ENCODE measurements at regions not wholly inside any gene's neighbourhood (a gene's known extent, or its start where the extent isn't known, plus 50 kb on each side); places are given as distances from the start of the nearest gene placed in this dataset.
"Not testable (repeated sequence)": the region's sequence is repeated elsewhere in the genome, so short reads cannot be mapped to it uniquely, and the experiment has no call there.

GRCh38 chr4:111231281-111231680, 608.4 kb upstream of the PITX2 start:
- DNase-seq (ENCODE audit: low spot score) = no peak

DNA sequence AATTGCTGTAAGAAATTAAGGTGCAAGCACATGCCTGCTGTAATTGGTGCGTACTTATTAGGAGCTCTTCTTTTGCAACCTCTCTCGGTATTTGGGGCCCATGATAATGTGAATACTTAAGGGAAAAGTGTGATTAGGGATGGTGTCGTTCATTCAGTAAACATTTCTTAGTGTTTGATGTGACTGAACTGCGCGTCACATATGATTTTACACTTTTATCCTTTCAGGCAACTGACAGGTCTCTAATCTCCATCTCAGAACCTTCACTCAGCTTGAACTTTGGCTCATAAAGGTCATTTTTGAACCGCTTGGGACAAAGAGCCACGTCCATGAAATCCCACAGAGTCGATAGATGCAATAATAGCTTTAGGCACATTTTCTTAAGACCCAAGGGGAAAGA, 612.1 kb upstream of the PITX2 start:
- no peak for DNase-seq (ENCODE audit: low spot score)

DNA sequence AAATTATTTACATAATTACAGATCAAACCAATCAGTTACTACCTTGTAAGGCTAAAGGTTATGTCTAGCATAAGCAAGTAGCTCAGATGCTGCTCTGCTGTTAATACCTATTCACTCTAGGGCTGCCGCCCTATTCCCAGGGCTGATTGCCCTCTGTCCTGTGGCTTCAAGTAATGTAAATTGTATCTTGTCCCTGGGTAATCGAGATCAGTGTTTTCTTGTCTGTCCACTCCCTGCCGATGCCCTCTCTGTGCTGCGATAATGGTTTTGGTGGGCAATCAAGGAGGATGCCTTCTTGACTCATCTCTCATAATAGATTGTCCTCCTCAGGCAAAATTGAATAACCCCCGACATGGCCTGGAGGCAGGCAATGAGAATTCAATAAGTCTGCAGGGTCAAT, 641.0 kb upstream of the PITX2 start:
- no peak for DNase-seq (ENCODE audit: low spot score)

- no peak for DNase-seq (ENCODE audit: low spot score)
These were observed 644.1 kb upstream of the PITX2 start for GRCh38 chr4:111266937-111267336.

DNA sequence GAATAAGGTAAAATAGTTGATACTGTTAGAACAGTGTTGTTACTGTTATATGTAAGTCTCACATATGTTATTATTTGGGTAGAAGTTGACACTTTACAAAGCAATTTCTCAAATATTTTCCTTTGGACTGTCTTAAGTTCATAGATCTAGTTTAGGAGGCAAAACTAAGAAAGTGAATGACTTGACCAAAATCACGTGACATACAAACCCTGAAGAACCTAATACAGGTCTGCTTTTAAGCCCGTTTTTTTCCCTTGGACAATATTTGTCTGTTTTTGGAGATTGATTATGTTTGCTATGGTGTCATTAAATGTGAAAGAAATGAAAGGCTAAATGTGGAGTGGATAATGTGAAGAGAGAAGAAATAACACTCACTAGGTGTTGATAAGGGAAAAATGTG, 644.9 kb upstream of the PITX2 start:
- no peak for DNase-seq (ENCODE audit: low spot score)

DNA sequence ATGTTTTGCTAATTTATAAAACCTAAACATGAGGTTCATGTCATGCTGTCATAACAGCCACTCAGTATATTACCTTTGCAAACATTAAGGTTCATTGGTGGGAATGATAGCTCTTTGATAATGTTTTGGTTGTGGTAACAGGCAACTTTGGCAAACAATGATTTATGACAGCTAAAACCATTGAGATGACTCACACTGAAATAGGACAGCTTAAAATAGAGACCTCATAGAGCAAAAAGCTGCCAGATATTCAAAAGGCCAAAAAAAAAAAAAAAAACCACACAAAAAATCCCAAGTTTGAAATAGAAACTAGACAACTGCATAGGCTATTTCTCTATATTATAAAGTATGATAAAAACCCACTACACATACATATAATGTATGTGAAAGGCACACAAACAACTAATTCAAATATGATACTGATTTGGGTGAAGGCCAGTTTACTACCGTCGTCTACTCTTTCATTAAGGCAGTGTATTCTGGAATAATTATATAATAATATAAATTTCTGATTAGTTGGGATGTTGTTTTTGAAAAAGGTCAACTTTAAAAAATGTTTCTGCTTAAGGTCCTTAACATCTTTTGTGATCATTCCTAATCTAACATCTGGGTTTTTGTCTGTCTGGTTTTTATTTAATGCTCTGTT, 646.0 kb upstream of the PITX2 start:
- DNase-seq (ENCODE audit: low spot score) = no peak

DNA sequence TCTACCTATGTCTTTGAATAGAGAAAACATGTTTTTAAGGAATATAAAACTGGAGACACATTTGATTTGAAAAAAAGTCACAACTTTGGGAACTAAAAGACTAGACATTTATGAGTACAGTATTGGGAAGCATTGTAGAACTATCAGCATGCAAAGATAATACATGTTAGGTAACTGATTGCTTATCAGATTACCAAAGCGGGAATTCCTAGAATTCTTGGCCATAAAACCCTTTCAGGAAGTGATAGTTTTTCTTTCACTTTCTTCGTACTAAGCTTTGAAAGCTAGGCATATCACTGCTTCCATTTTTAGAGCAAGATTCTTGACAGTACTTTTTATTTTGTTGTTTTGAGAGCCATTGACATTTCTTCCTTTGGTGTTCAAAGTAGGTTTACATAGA, 646.6 kb upstream of the PITX2 start:
- DNase-seq (ENCODE audit: low spot score) = no peak

GRCh38 chr4:111274060-111274459, 651.2 kb upstream of the PITX2 start:
- DNase-seq (ENCODE audit: low spot score) = no peak

DNA sequence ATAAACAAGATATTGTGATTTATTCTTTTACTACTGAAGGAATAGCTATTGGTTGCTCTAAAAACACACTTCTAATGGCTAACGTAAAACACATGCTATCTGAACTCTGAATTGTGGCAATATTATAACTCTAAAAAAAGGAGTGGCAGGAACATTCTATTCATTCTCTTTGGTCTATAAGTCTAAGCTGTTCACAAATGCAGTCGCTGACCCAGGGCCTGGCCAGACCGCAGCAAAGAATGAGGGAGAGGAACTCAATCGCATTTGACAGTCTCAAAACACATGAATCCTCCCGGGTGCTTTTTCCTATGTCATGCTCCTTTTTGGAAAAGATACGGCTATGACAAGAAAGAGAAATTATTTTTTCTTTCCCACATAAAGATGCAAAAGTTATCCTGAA, 651.6 kb upstream of the PITX2 start:
- no peak for DNase-seq (ENCODE audit: low spot score)

DNA sequence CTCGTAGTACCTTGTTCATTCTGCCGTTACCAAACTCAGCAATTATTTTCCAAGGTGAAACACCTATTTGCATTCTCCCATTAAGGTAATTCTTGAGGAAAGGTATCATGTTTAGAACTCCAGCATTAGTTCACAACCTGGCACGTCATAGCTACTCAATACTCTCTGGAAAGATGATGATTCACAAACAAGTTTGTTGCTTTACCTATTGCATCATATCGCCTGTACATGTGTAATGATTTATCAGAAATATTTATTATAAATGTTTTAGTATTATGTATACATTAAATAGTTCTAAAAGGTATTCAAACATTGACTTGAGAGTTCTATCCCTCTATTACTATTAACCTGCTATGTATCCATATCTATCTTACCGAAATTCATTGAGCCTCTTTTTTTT, 658.3 kb upstream of the PITX2 start:
- no peak for DNase-seq (ENCODE audit: low spot score)

DNA sequence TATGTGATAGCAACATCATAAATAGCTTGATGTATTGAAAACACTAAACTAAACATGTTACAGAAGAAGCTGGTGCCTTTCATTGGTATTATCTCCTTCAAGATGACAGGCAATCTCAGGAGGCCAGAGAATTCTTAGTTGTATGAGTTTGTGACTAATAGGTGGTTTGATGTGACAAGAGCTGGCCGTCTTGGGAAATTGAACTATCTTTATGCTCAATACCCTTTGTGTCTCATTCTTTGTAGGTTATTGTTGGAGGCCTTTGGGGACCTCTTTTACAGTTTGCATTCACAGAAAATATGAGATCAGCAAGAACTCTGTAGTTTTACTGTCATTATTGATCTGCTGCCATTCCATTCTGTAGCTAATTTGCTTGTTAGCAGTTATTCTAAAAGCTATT, 659.2 kb upstream of the PITX2 start:
- no peak for DNase-seq (ENCODE audit: low spot score)

DNA sequence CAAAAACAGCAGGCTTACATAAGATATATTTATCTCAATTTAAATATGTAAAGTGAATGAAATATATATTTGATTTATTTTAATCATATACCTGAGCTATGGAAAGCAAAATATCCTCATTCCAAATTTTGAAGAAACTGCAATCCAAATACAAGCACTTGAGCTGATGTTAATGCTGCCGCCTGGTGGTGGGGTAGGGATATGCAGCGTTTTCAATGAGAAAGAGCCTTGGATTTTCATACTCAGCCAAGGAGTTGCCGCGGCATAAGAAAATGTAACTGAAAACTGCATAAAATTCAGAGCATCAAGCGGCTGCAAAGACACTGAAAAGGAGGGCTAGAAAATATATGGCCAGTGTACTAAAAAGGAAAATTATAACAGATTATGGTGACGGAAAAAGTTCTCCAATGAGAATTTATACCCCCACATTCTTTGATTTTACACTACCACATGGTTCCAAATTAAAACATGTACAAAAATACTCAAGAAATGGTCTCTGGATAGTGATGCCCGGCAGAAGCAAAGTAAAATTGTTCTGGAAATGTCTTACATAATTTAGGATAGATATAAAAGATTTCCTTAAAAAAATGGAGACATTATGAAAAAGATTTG, 660.3 kb upstream of the PITX2 start:
- DNase-seq (ENCODE audit: low spot score) = no peak

DNA sequence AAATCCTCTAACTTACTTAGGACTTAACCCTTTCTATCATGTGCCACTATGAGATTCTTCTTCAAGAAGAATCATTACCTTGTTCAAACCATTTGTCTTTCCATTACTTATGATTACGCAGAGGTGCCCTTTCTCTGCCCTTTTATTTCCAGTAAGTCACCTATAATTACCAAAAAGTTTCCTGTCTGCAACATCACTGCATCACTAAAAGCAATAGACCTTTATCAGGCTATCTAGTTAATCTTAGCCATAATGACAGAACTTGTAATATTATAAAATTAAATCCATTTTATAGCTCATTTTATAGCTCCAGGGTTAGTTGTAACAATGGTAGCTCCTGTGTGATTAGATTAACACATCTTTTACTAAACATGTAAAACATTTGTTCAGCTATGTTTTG, 673.6 kb upstream of the PITX2 start:
- no peak for DNase-seq (ENCODE audit: low spot score)

DNA sequence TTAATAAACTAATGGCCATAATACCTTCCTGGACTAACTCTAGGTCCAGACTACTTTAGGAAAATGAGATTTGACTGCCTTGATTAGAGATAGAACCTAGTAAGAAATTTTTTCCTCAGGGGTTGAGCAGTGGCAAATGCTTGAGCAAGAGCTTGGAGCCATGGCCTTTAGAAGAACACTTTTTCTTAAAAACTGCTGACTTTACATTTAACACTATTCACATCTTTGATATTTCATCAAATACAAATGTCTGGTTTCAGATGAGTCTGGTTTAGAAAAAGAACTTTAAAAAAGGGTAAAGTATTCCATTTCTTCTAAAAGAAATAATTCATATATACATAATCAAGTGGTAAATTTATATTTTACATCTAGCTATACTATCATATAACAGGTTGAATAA, 680.9 kb upstream of the PITX2 start:
- DNase-seq (ENCODE audit: low spot score) = no peak

DNA sequence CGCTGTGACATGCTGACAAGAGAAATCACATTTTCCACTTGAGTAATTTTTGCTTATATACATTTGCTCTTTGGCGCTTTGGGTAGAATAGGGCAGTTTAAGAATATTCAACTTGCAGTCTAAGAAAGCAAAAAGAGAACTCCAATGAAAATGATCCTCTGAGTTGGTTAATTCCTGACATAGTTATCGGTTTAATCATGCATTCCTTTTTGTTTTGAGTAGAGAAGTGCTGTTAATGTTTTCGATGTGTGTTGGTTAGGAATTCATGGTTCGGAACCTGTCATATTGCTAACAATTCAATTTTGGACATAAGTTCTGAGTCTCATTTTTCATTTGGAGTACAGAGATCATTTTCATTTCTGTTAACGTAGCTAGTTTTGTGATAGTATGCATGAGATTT, 700.6 kb upstream of the PITX2 start:
- DNase-seq (ENCODE audit: low spot score) = no peak

DNA sequence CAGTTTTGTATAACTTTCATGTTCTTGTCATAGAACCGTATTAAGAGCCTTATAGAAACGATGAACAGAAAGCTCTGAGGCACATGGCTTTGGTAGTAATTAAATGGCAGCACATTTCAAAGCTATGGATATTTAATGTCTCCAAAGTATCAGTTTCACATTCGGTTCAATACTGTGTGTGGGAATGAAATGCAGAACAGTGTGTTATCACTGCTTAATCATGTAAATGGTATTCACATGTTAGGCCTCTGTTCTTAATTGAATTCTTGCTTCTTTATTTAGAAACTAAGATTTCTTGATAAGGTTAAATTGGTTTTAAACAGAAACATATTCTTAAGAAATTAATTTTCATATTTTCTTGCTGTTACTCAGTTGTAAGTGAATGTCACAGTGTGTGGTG, 701.0 kb upstream of the PITX2 start:
- DNase-seq (ENCODE audit: low spot score) = no peak

DNA sequence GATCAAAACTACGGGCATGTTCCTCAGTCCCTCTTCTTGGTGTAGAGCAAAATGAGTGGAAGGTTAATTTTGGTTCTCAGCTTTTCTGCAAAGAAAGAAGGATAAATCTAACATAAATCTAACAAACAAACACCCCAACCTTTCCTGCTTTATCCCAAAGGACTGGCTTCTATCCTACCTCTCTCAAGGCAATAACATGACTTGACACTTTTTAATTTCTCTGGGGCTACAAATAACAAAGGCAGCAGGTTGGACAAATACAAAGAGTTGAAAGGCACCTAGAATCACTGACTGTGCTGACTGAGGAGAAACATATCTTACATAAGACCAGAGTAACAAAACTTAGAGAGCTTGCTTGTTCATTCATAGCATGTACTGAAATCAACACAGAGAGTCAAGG, 703.6 kb upstream of the PITX2 start:
- DNase-seq (ENCODE audit: low spot score) = no peak

DNA sequence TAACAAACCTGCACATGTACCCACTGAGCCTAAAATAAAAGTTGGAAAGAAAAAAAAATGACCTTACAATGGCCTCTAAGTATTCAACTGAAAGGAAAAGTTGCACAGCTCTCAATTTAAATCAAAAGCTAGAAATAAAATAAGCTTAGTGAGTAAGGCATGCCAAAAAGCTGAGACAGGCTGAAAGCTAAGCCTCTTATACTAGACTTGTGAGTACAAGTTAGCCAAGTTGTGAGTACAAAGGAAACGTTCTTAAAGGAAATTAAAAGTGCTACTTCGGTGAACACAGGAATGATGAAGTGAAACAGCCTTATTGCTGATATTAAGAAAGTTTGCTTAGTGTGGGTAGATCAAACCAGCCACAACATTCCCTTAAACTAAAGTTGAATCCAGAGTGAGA, 707.9 kb upstream of the PITX2 start:
- DNase-seq (ENCODE audit: low spot score) = no peak

GRCh38 chr4:111334361-111334760, 711.5 kb upstream of the PITX2 start:
- DNase-seq (ENCODE audit: low spot score) = no peak

DNA sequence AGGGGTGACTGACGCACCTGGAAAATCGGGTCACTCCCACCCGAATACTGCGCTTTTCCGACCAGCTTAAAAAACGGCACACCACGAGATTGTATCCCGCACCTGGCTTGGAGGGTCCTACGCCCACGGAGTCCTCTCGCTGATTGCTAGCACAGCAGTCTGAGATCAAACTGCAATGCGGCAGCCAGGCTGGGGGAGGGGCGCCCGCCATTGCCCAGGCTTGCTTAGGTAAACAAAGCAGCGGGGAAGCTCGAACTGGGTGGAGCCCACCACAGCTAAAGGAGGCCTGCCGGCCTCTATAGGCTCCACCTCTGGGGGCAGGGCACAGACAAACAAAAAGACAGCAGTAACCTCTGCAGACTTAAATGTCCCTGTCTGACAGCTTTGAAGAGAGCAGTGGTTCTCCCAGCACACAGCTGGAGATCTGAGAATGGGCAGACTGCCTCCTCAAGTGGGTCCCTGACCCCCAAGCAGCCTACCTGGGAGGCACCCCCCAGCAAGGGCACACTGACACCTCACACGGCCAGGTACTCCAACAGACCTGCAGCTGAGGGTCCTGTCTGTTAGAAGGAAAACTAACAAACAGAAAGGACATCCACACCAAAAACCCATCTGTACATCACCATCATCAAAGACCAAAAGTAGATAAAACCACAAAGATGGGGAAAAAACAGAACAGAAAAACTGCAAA, 714.5 kb upstream of the PITX2 start:
- DNase-seq (ENCODE audit: low spot score) = not testable (repeated sequence)

DNA sequence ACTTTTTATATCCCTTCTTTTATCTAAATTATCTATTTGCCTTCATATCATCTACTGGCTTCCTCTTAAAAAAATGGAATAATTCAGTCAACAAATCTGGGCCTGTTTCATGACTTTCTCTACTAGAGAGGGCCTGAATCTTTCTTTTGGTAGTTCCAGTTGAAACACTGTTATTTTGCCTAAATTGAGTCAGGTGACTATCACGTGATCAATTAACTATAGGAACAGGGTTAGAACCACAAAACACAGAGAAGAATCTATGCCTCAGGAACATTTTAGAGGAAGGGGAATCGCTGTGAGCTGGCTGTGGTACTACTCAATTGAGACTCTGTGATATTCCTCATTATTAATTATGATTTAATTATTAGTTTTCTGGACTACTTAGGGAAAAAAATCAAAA, 736.7 kb upstream of the PITX2 start:
- DNase-seq (ENCODE audit: low spot score) = no peak

GRCh38 chr4:111360906-111361305, 738.0 kb upstream of the PITX2 start:
- DNase-seq (ENCODE audit: low spot score) = no peak

DNA sequence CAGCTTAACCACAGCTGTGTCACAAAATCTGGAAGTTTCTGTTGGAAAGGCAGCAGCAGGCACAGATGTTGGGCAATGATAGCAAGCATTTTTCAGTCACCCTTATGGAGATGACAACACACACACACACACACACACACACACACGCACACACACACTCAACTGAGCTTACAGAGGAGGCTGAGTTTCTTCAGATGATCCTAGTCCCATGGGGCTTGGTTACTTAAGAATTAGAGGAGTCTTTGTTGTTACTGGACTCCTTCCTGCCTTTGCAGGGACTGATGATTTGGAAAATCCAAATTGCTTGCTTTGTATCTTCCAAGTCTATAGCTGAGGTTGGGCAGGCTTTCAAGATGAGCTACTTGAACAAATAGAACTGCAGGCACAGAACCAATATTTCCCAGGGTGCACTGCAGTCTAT, 740.1 kb upstream of the PITX2 start:
- DNase-seq (ENCODE audit: low spot score) = no peak
